CD4-positive, alpha-beta memory T cell (primary cell): ENCODE measurements at regions not wholly inside any gene's neighbourhood (a gene's known extent, or its start where the extent isn't known, plus 50 kb on each side); places are given as distances from the start of the nearest gene placed in this dataset.

ENCODE experiments used
- CTCF ChIA-PET: fragments of 350-600 bp; sonication (Branson Sonifier 250); formaldehyde crosslinking; loops from one replicate; lab custom pipeline; 2021; ENCODE audit warnings: inconsistent platforms; ENCODE audit not compliant: partially characterized antibody; lab: Charles Lee
- POLR2A ChIA-PET: fragments of 350-600 bp; sonication (Branson Sonifier 250); formaldehyde crosslinking; loops from one replicate; lab custom pipeline; 2021; ENCODE audit not compliant: partially characterized antibody; lab: Charles Lee
- DNase-seq, 5 donors: peaks; one replicate each; pipeline versions ENCODE4 v3.0.0 to v3.0.0-alpha.2; 2020 to 2022; ENCODE audit warnings: mixed read lengths in 1 of 5
- H3K27ac ChIP-seq: one replicate; pipeline ENCODE4 v1.7.0; 2013; ENCODE audit warnings: low read depth, low read length
- H3K27me3 ChIP-seq: 2 replicates; pipeline ENCODE4 v1.7.0; 2013; ENCODE audit warnings: mild to moderate bottlenecking, low read length, moderate library complexity; ENCODE audit not compliant: insufficient read depth
- H3K36me3 ChIP-seq: 2 replicates; pipeline ENCODE4 v1.7.0; 2013; ENCODE audit warnings: mild to moderate bottlenecking, low read length, moderate library complexity; ENCODE audit not compliant: insufficient read depth
- H3K4me1 ChIP-seq: 2 replicates; pipeline ENCODE4 v1.7.0; 2013; ENCODE audit warnings: mild to moderate bottlenecking, low read length, moderate library complexity; ENCODE audit not compliant: insufficient read depth
- H3K4me3 ChIP-seq, 2 donors: one replicate each; pipeline ENCODE4 v1.7.0; 2013; ENCODE audit warnings: low read length in 2 of 2, mild to moderate bottlenecking in 1 of 2
- H3K9me3 ChIP-seq, 2 donors: one replicate each; pipeline ENCODE4 v1.7.0; 2013; ENCODE audit warnings: low read length in 2 of 2, control low read depth in 1 of 2; ENCODE audit not compliant: control insufficient read depth in 1 of 2
- H3K27ac Mint-ChIP-seq, 7 donors: one replicate each; pipeline ENCODE4 v1.8.0; 2020 to 2021; ENCODE audit warnings: mixed read lengths in 7 of 7, mild to moderate bottlenecking in 6 of 7, inconsistent platforms in 3 of 7, moderate library complexity in 3 of 7
- H3K27me3 Mint-ChIP-seq, 2 donors: one replicate each; pipeline ENCODE4 v1.8.0; 2020 to 2021; ENCODE audit warnings: mixed read lengths in 2 of 2
- H3K36me3 Mint-ChIP-seq, 2 donors: one replicate each; pipeline ENCODE4 v1.8.0; 2020 to 2021; ENCODE audit warnings: mixed read lengths in 2 of 2, inconsistent platforms in 1 of 2, mild to moderate bottlenecking in 1 of 2
- H3K4me1 Mint-ChIP-seq, 4 donors: one replicate each; pipeline ENCODE4 v1.8.0; 2020 to 2021; ENCODE audit warnings: mixed read lengths in 4 of 4, mild to moderate bottlenecking in 1 of 4
- H3K4me3 Mint-ChIP-seq, 8 donors: one replicate each; pipeline ENCODE4 v1.8.0; 2020 to 2021; ENCODE audit warnings: mixed read lengths in 8 of 8, mild to moderate bottlenecking in 7 of 8, moderate library complexity in 6 of 8, inconsistent platforms in 3 of 8
- H3K9me3 Mint-ChIP-seq, 8 donors: one replicate each; pipeline ENCODE4 v1.8.0; 2020 to 2021; ENCODE audit warnings: mixed read lengths in 8 of 8, mild to moderate bottlenecking in 5 of 8, inconsistent platforms in 3 of 8, moderate library complexity in 1 of 8
- intact Hi-C: fragments of 100-400 bp; cut with micrococcal nuclease; formaldehyde crosslinking; loops from one replicate; pipeline ENCODE4 v1.15.1; 2023

GRCh38 chr18:8499810-8500675 is 109.2 kb upstream of the RAB12 start:
- ChIA-PET POLR2A (no interaction called here), CTCF (no interaction called here)
- H3K27ac Mint-ChIP-seq: no peak overlapping the region
- no peaks in the 10 kb centered on the region for H3K36me3 Mint-ChIP-seq
- H3K4me3 Mint-ChIP-seq: no peak overlapping the region
- H3K27me3 ChIP-seq: no peaks in the 10 kb centered on the region
- H3K36me3 ChIP-seq: no peaks in the 10 kb centered on the region
- H3K27ac ChIP-seq: no peak overlapping the region
- no peaks in the 10 kb centered on the region for H3K4me1 Mint-ChIP-seq
- no peak overlapping the region for H3K4me3 ChIP-seq
- H3K4me1 ChIP-seq: no peaks in the 10 kb centered on the region
- DNase-seq: no peak
- intact Hi-C loops: no loop called here
- no peaks in the 10 kb centered on the region for H3K9me3 ChIP-seq
- H3K27me3 Mint-ChIP-seq: peaks cover 4 to 10% of the 10 kb centered on the region in 2 donors
- H3K9me3 Mint-ChIP-seq: peaks cover 0 to 4% (median 0%) of the 10 kb centered on the region in 8 donors

- no peaks in the 10 kb centered on the region for H3K9me3 ChIP-seq
- H3K4me1 ChIP-seq: no peaks in the 10 kb centered on the region
- no peaks in the 10 kb centered on the region for H3K36me3 Mint-ChIP-seq
- H3K27me3 ChIP-seq: no peaks in the 10 kb centered on the region
- H3K4me3 ChIP-seq: no peak overlapping the region
- H3K27ac Mint-ChIP-seq: no peak overlapping the region
- peaks cover 4 to 7% of the 10 kb centered on the region in 2 donors for H3K27me3 Mint-ChIP-seq
- CTCF ChIA-PET: no interaction called here
- intact Hi-C loops: no loop called here
- no peaks in the 10 kb centered on the region for H3K4me1 Mint-ChIP-seq
- POLR2A ChIA-PET: no interaction called here
- DNase-seq: no peak
- H3K27ac ChIP-seq: no peak overlapping the region
- H3K36me3 ChIP-seq: no peaks in the 10 kb centered on the region
- peaks cover 0 to 5% (median 0%) of the 10 kb centered on the region in 8 donors for H3K9me3 Mint-ChIP-seq
- no peak overlapping the region for H3K4me3 Mint-ChIP-seq
These were observed 108.2 kb upstream of the RAB12 start for GRCh38 chr18:8501044-8501443.

DNA sequence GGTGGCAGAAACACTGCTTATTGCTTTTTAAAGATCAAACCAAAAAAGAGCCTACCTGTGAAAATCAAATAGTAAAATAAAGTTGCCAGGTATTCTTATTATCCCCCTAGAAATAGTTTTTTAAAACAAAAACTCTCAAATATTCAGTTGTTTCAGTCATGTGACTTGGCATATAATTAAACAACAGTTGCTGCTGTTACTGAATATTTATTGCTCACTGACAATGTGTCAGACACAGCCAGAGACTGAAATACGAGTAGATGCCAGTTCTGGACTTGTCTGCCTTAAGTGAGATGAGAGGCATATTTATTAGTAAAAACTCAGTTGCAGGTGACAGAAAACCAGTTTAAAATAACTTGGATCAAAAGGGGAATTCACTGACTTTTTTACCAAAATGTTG is 106.0 kb upstream of the RAB12 start:
- no peaks in the 10 kb centered on the region for H3K36me3 Mint-ChIP-seq
- ChIA-PET POLR2A (no interaction called here), CTCF (no interaction called here)
- H3K36me3 ChIP-seq: no peaks in the 10 kb centered on the region
- DNase-seq: no peak
- no peak overlapping the region for H3K4me3 Mint-ChIP-seq
- peaks cover 0 to 7% of the 10 kb centered on the region in 2 donors for H3K27me3 Mint-ChIP-seq
- no peaks in the 10 kb centered on the region for H3K4me1 ChIP-seq
- no peak overlapping the region for H3K27ac Mint-ChIP-seq
- no peaks in the 10 kb centered on the region for H3K27me3 ChIP-seq
- H3K4me1 Mint-ChIP-seq: no peaks in the 10 kb centered on the region
- no peak overlapping the region for H3K27ac ChIP-seq
- H3K4me3 ChIP-seq: no peak overlapping the region
- intact Hi-C loops: no loop called here
- peaks cover 0 to 3% (median 0%) of the 10 kb centered on the region in 8 donors for H3K9me3 Mint-ChIP-seq
- H3K9me3 ChIP-seq: no peaks in the 10 kb centered on the region

DNA sequence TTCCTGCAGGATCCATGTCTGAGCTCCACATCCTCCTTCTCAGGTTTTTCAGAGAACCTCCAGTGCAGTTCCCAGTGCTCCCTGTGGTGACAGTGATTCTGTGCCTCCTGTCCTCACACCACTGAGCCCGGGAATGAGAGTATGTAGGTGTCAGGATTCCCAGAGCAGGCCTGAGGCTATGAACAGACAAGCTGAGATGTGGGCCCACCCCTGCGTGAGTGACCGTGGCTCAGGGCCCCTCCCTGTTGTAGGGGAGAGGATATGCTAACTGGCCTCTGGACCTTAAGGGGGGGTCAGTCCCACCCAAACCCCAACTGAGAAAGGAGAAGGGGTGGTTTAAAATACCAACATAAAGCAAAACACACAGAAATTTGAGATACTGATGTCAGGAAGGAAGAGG is 104.8 kb upstream of the RAB12 start:
- H3K36me3 Mint-ChIP-seq: no peaks in the 10 kb centered on the region
- intact Hi-C loops: no loop called here
- no peak for DNase-seq

DNA sequence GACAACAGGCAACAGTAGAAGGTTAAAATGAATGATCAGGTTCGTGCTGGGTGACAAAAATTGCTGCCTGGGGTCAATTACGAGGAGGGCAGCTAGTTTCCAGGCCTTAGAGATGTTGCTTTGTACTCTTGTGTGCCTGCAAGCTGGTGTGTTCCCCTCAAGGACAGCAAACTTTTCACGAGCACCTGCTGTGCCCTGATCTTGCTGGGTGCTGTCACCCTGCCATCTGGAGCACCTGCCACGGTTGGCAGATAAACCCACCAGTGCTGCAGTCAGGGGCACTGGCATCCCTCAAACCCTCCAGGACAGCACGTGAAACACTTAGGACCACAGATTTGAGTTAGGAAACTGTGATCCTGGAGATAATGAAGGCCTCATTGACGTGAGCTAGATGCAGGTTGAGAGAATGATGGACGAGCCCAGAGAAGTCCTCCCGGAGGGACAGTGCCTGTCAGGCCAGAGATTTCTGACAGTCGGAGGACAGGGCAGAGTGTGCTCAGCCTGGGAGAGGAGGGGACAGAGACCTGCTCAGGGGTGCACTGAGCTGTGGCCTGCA is 104.3 kb upstream of the RAB12 start:
- no peaks in the 10 kb centered on the region for H3K36me3 ChIP-seq
- Mint-ChIP-seq H3K27ac (no peak overlapping the region), H3K4me1 (no peaks in the 10 kb centered on the region), H3K4me3 (no peak overlapping the region), H3K9me3 (peaks cover 0 to 3% (median 0%) of the 10 kb centered on the region in 8 donors), H3K36me3 (no peaks in the 10 kb centered on the region), H3K27me3 (peaks cover 0 to 7% of the 10 kb centered on the region in 2 donors)
- intact Hi-C loops: no loop called here
- no peak for DNase-seq
- ChIA-PET POLR2A (no interaction called here), CTCF (no interaction called here)
- no peak overlapping the region for H3K27ac ChIP-seq
- no peak overlapping the region for H3K4me3 ChIP-seq
- no peaks in the 10 kb centered on the region for H3K4me1 ChIP-seq
- no peaks in the 10 kb centered on the region for H3K9me3 ChIP-seq
- H3K27me3 ChIP-seq: no peaks in the 10 kb centered on the region

More for the DNA sequence above, 104.8 kb upstream of the RAB12 start:
- Histone ChIP-seq H3K9me3 (no peaks in the 10 kb centered on the region), H3K4me1 (no peaks in the 10 kb centered on the region), H3K4me3 (no peak overlapping the region), H3K27ac (no peak overlapping the region), H3K27me3 (no peaks in the 10 kb centered on the region), H3K36me3 (no peaks in the 10 kb centered on the region)
- peaks cover 0 to 3% (median 0%) of the 10 kb centered on the region in 8 donors for H3K9me3 Mint-ChIP-seq
- peaks cover 0 to 7% of the 10 kb centered on the region in 2 donors for H3K27me3 Mint-ChIP-seq
- H3K4me3 Mint-ChIP-seq: no peak overlapping the region
- H3K4me1 Mint-ChIP-seq: no peaks in the 10 kb centered on the region
- ChIA-PET POLR2A (no interaction called here), CTCF (no interaction called here)
- no peak overlapping the region for H3K27ac Mint-ChIP-seq

DNA sequence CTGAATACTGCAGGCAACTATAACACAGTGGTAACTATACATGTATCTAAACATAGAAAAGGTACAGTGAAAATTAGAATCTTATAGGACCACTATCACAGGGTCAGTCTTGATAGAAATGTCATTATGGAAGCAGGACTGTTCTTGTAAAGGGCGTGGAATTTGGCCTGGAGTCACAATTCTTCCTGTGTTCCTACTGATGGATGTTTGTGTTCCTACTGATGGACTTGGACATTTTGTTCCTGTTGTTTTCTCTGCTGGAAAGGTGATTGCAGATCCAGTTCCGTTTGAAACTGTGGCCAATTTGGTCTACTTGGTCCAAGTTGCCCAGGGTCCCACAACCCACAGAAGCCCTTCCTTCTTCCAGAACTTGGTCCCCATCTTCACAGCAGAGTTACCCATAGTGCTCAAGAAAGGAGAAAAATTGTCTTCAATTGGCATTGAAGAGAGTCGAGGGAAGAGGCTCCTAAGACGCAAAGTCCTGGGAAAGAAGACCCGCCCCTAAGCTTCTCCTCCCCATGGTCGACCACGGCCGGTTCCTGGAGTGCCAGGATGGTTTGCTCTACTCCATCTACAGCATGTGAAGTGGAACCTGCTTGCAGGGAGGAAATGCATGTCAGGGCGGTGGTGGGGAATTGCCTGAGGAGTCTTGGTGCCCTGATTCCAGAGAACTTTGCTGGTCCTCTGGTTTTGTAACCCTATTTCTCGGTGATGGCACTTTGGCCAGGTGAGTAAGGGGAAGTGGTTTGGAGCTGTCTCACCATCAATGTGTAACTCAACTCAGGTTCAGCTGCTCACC is 102.8 kb upstream of the RAB12 start:
- Histone ChIP-seq H3K4me3 (no peak overlapping the region), H3K9me3 (no peaks in the 10 kb centered on the region), H3K4me1 (no peaks in the 10 kb centered on the region), H3K36me3 (no peaks in the 10 kb centered on the region), H3K27me3 (no peaks in the 10 kb centered on the region), H3K27ac (no peak overlapping the region)
- Mint-ChIP-seq H3K27me3 (peaks cover 0 to 5% of the 10 kb centered on the region in 2 donors), H3K4me1 (no peaks in the 10 kb centered on the region), H3K4me3 (no peak overlapping the region), H3K9me3 (peaks cover 0 to 3% (median 0%) of the 10 kb centered on the region in 8 donors), H3K27ac (no peak overlapping the region), H3K36me3 (no peaks in the 10 kb centered on the region)
- ChIA-PET POLR2A (no interaction called here), CTCF (no interaction called here)
- intact Hi-C loops: no loop called here
- no peak for DNase-seq

DNA sequence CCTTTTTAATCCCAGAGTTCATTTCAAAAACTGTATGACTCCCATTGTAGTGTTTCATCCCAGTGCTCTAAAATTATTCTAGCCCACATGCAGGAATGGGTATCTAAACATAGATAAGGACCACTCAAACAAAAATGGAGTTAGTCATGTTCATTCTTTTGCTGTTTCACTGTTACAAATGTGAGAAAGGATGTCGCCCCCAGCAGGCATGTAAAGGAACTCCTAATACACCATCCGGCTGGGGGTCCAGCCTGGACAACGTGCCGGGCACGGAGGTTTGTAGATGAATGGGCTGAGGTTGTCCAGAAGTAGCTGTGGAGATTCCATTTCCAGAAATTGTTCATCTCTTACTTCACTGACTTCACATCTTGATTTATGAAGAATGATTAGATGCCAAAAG is 101.9 kb upstream of the RAB12 start:
- peaks cover 0 to 3% (median 0%) of the 10 kb centered on the region in 8 donors for H3K9me3 Mint-ChIP-seq
- CTCF ChIA-PET: no interaction called here
- no peaks in the 10 kb centered on the region for H3K4me1 Mint-ChIP-seq
- H3K27ac Mint-ChIP-seq: no peak overlapping the region
- intact Hi-C loops: no loop called here
- peaks cover 0 to 5% of the 10 kb centered on the region in 2 donors for H3K27me3 Mint-ChIP-seq
- Histone ChIP-seq H3K36me3 (no peaks in the 10 kb centered on the region), H3K4me3 (no peak overlapping the region), H3K27me3 (no peaks in the 10 kb centered on the region), H3K4me1 (no peaks in the 10 kb centered on the region), H3K9me3 (no peaks in the 10 kb centered on the region), H3K27ac (no peak overlapping the region)
- H3K36me3 Mint-ChIP-seq: no peaks in the 10 kb centered on the region
- DNase-seq: no peak
- POLR2A ChIA-PET: no interaction called here
- no peak overlapping the region for H3K4me3 Mint-ChIP-seq
